ENCODE measurements at regions not wholly inside any gene's neighbourhood (a gene's known extent, or its start where the extent isn't known, plus 50 kb on each side); places are given as distances from the start of the nearest gene placed in this dataset.

DNA sequence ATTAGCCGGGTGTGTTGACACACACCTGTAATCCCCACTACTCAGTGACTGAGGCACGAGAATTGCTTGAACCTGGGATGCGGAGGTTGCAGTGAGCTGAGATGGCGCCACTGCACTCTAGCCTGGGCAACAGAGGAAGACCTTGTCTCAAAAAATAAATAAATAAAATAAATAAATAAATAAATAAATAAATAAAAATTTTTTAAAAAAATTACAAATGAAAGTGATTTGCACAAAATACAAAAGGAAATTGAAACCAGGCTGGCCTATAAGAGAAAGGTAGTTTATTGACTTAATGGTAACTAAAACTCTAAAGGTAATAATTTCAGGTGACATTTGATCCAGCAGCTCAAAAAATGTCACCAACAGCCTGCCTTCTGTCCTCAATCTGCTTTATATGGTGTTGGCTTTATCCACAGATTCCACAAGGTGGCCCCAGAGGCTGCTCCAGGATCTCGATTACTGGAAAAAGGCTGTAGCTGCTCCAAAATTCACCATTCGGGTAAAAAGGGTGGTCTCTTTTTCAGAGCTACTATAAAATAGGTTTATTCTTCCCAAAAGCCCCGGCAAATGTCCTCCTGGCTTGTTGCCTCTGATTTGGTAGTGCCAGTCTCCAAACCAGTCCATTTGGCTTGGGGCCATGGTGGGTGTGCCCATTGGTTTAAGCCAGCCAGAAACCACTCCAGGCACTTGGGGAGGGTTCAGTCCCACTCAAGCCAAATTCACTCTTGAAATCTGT lies 61.4 kb upstream of the TRIM2 start:
- 20 to 49% methylated on average over 5 of the region's 7 CpGs for WGBS, 2 donors (ENCODE audit: low coverage in 1 of 2)
- peak; percentile 70 for ATAC-seq
- TF ChIP-seq, protein P1, sequence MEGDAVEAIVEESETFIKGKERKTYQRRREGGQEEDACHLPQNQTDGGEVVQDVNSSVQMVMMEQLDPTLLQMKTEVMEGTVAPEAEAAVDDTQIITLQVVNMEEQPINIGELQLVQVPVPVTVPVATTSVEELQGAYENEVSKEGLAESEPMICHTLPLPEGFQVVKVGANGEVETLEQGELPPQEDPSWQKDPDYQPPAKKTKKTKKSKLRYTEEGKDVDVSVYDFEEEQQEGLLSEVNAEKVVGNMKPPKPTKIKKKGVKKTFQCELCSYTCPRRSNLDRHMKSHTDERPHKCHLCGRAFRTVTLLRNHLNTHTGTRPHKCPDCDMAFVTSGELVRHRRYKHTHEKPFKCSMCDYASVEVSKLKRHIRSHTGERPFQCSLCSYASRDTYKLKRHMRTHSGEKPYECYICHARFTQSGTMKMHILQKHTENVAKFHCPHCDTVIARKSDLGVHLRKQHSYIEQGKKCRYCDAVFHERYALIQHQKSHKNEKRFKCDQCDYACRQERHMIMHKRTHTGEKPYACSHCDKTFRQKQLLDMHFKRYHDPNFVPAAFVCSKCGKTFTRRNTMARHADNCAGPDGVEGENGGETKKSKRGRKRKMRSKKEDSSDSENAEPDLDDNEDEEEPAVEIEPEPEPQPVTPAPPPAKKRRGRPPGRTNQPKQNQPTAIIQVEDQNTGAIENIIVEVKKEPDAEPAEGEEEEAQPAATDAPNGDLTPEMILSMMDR (IDR thresholded peaks at IDR 0.05), result peak; percentile 76 to 88 (median 82)
- TF ChIP-seq EP300 (IDR thresholded peaks at IDR 0.05), result no peak
- Histone ChIP-seq H3K4me1 (peaks cover 0 to 10% (median 0%) of the 10 kb centered on the region in 3 donors), H3K4me3 (no peak overlapping the region), H3K27ac (no peak overlapping the region), H3K9me3 (no peaks in the 10 kb centered on the region), H3K36me3 (no peaks in the 10 kb centered on the region), H3K27me3 (no peaks in the 10 kb centered on the region)

DNA sequence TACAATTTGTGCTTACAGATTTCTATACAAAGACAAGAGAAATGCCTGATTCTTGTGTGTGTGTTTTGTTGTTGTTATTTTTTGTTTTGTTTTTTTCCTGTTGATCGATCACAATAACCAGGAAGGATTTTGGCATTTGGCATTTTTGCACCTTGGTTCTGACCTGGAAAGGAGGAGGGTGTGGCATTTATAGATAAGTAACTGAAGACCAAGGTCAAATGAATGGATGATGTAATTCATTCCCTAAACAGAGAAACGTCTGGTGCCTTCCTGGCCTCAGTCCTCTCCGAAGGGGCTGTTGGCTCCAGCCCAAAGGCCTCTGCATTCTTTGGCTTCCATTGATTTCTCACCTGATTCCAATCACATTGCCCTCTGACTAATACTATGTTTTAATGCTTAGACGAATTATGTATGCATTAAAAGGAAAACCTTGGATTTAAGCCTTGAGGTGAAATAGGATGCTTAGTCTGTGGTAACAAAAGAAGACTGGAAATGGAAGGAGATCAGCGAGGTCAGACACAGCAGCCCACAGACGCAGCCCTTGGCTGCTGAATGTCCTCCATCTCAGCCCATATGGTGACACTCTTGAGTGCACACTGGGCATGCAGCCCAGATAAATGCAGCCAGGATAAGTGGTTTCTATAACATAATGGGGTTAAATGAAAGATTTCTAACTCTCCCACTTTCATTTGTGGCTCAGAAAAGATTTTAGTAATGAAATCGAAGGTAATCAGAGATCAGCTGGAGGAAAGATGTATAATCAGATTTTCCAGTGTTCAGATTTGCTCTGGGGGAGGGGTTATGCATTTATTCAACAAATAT lies 60.5 kb upstream of the TRIM2 start:
- WGBS, 2 donors (ENCODE audit: low coverage in 1 of 2), result 26 to 42% methylated on average over 6 to 7 of the region's 7 CpGs
- no peaks in the 10 kb centered on the region for H3K27me3 ChIP-seq
- no peaks in the 10 kb centered on the region for H3K36me3 ChIP-seq
- no peak for ATAC-seq
- peaks cover 0 to 10% (median 0%) of the 10 kb centered on the region in 3 donors for H3K4me1 ChIP-seq
- no peak overlapping the region for H3K4me3 ChIP-seq
- no peaks in the 10 kb centered on the region for H3K9me3 ChIP-seq
- no peak for TF ChIP-seq EP300 (IDR thresholded peaks at IDR 0.05)
- TF ChIP-seq POLR2AphosphoS5 (IDR thresholded peaks at IDR 0.05), result no peak
- H3K27ac ChIP-seq, result no peak overlapping the region

DNA sequence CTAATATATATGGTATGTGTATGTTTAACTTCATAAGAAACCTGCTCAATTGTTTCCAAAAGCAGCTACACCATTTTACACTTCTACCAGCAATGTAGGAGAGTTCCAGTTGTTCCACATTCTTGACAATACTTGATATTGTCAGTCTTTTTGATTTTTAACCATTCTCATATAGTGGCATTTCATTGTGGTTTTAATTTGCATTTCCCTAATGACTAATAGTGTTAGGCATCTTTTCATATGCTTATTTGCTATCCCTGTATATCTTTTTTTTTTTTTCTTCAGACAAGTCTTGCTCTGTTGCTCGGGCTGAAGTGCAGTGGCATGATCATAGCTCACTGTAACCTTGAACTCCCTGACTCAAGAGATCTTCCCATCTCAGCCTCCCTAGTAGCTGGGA lies 58.2 kb upstream of the TRIM2 start:
- no peak overlapping the region for H3K27ac ChIP-seq
- no peak for ATAC-seq
- no peak for TF ChIP-seq POLR2A (IDR thresholded peaks at IDR 0.05)
- no peak for TF ChIP-seq POLR2AphosphoS5 (IDR thresholded peaks at IDR 0.05)
- no peak for TF ChIP-seq EP300 (IDR thresholded peaks at IDR 0.05)
- TF ChIP-seq, protein P1 (IDR thresholded peaks at IDR 0.05), result no peak
- no peaks in the 10 kb centered on the region for H3K36me3 ChIP-seq
- H3K9me3 ChIP-seq, result no peaks in the 10 kb centered on the region
- H3K4me3 ChIP-seq, result no peak overlapping the region
- WGBS, 2 donors (ENCODE audit: low coverage in 1 of 2), result 100% methylated on average over 1 of the region's 1 CpG
- peaks cover 0 to 10% (median 0%) of the 10 kb centered on the region in 3 donors for H3K4me1 ChIP-seq
- no peaks in the 10 kb centered on the region for H3K27me3 ChIP-seq

DNA sequence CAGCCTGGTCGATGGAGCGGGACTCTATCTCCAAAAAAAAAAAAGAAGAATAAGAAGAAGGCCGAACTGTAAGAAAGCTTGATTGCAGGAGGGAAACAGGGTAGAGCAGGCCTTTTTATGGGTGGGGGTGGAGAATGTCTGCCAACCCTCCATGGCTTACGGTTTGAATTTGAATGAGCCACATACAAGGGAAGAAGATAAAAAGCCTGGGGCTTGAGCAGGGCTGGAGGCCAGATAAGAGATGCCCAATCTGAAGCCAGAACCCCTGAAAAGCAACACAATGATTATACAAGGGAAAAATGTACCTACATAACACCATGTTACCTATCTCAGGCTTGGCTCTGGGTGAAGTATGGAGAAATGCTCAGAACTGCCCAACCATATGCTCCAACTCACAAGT lies 57.3 kb upstream of the TRIM2 start:
- Histone ChIP-seq H3K36me3 (no peaks in the 10 kb centered on the region), H3K9me3 (no peaks in the 10 kb centered on the region), H3K4me1 (peaks cover 0 to 12% (median 0%) of the 10 kb centered on the region in 3 donors), H3K27me3 (no peaks in the 10 kb centered on the region), H3K4me3 (no peak overlapping the region), H3K27ac (no peak overlapping the region)
- WGBS, 2 donors (ENCODE audit: low coverage in 1 of 2), result 82 to 87% methylated on average over 4 of the region's 4 CpGs
- TF ChIP-seq POLR2AphosphoS5 (IDR thresholded peaks at IDR 0.05) (no peak), POLR2A (IDR thresholded peaks at IDR 0.05) (no peak), EP300 (IDR thresholded peaks at IDR 0.05) (no peak)
- TF ChIP-seq, protein P1 (IDR thresholded peaks at IDR 0.05), result no peak
- ATAC-seq, result no peak

DNA sequence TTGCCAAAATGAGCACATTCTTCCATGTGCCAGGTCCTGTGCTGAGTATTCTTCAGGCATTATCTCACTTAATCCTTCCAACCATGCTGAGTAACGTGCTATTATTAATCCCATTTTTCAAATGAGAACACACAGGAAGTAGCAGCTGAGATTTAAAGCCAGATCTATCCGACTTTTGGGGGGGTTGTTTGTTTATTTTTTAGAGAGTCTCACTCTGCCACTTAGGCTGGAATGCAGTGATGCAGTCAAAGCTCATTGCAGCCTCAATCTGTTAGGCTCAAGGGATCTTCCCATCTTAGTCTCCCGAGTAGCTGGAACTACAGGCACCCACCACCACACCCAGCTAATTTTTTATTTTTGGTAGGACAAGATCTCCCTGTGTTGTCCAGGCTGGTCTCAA lies 55.5 kb upstream of the TRIM2 start:
- no peak for ATAC-seq
- 34 to 75% methylated on average over 2 to 3 of the region's 3 CpGs for WGBS, 2 donors (ENCODE audit: low coverage in 1 of 2)
- Histone ChIP-seq H3K4me3 (no peak overlapping the region), H3K4me1 (peaks cover 0 to 21% (median 3%) of the 10 kb centered on the region in 3 donors), H3K27me3 (no peaks in the 10 kb centered on the region), H3K9me3 (no peaks in the 10 kb centered on the region), H3K27ac (no peak overlapping the region), H3K36me3 (no peaks in the 10 kb centered on the region)
- TF ChIP-seq EP300 (IDR thresholded peaks at IDR 0.05) (no peak), POLR2AphosphoS5 (IDR thresholded peaks at IDR 0.05) (no peak), POLR2A (IDR thresholded peaks at IDR 0.05) (no peak)
- TF ChIP-seq, protein P1 (IDR thresholded peaks at IDR 0.05), result no peak
